Stomach (tissue), 4 donors: ENCODE measurements at regions not wholly inside any gene's neighbourhood (a gene's known extent, or its start where the extent isn't known, plus 50 kb on each side); places are given as distances from the start of the nearest gene placed in this dataset.

Experiments
- EP300 ChIP-seq: sonication (generic); formaldehyde crosslinking; IDR thresholded peaks from one replicate; pipeline ENCODE4 v1.6.1; 2017; ENCODE audit warnings: antibody characterized with exemption
- POLR2A ChIP-seq, 4 donors: fragments of 450-650 bp; IDR thresholded peaks; one replicate each; pipeline ENCODE4 v1.6.1; 2016; ENCODE audit warnings: antibody characterized with exemption in 4 of 4, control low read depth in 2 of 4, mild to moderate bottlenecking in 1 of 4, moderate library complexity in 1 of 4
- POLR2AphosphoS5 ChIP-seq, 3 donors: sonication (generic); formaldehyde crosslinking; IDR thresholded peaks; one replicate each; pipeline ENCODE4 v1.6.1; 2016; ENCODE audit warnings: antibody characterized with exemption in 3 of 3
- TF ChIP-seq, protein P1 (sequence below), 7 experiments: fragments of 450-650 bp in 4 of 7; fragments of 200-600 bp in 3 of 7; sonication (generic) in 3 of 7; IDR thresholded peaks; one replicate each; pipeline ENCODE4 v1.5.1; 2016 to 2019; ENCODE audit warnings: antibody characterized with exemption in 7 of 7, control low read depth in 2 of 7, mild to moderate bottlenecking in 1 of 7

DNA sequence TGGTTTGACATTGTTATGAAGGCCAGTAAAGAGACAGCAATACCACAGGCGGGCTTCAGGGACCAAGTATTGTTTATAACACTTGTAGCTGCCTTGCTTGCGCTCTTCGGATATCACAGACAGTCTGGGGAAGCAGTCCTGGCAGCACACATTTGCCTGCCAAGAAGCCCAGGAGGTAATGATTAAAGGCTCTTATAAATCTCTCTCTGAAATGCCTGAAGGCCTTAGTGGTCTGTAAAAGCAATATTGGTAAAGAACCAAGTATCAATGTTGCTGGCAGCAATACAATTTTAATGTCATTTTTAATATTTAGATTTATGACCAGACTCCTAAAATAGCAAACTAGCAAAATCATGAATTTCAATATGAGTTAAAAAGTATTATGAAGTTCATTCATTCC, 1312.4 kb downstream of the PCDH9 start:
- TF ChIP-seq POLR2AphosphoS5 (IDR thresholded peaks at IDR 0.05) (no peak), POLR2A (IDR thresholded peaks at IDR 0.05) (no peak), EP300 (no peak)
- TF ChIP-seq, protein P1, sequence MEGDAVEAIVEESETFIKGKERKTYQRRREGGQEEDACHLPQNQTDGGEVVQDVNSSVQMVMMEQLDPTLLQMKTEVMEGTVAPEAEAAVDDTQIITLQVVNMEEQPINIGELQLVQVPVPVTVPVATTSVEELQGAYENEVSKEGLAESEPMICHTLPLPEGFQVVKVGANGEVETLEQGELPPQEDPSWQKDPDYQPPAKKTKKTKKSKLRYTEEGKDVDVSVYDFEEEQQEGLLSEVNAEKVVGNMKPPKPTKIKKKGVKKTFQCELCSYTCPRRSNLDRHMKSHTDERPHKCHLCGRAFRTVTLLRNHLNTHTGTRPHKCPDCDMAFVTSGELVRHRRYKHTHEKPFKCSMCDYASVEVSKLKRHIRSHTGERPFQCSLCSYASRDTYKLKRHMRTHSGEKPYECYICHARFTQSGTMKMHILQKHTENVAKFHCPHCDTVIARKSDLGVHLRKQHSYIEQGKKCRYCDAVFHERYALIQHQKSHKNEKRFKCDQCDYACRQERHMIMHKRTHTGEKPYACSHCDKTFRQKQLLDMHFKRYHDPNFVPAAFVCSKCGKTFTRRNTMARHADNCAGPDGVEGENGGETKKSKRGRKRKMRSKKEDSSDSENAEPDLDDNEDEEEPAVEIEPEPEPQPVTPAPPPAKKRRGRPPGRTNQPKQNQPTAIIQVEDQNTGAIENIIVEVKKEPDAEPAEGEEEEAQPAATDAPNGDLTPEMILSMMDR (IDR thresholded peaks at IDR 0.05), result no peak
